ENCODE measurements at regions not wholly inside any gene's neighbourhood (a gene's known extent, or its start where the extent isn't known, plus 50 kb on each side); places are given as distances from the start of the nearest gene placed in this dataset.

DNA sequence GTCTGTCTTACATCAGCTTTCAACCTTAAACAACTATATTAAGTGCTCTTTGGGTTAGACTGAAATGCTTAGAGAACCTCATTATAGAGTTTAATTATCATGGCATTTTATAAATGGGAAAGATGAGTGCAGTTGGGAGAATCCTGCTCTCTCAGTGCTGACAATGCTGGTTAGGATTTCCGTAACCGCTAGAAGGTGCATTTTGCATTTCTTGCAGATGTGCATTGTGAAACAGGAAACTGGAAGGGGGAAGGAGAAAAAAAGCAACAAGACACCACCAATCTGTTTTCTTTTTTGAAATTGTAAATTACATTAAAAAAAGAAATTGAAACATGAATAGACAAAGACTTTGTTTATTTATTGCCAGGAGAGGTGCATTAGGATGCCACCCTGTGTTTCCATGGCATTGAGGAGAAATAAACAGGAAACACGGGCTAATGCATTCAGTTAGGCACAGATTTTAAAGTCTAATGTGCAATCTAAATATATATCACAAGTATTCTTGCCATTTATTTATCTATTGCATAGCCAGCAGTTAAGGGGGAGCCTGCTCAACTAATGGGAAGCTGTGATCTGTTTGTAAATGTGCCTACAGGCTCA is 478.9 kb downstream of the PSAT1 start:
- TF ChIP-seq TAF7 (optimal IDR thresholded peaks at IDR 0.05; ENCODE audit: borderline replicate concordance, low read depth, low read length) (no peak), KDM4A (IDR thresholded peaks at IDR 0.05; ENCODE audit: low read depth, low read length, severe bottlenecking) (no peak), NANOG (IDR thresholded peaks at IDR 0.05; ENCODE audit: insufficient read depth, low read depth, low read length, poor library complexity, severe bottlenecking) (no peak), EP300 (IDR thresholded peaks at IDR 0.05; ENCODE audit: borderline replicate concordance in 1 of 2, low read depth in 2 of 2, low read length in 2 of 2) (no peak), FOSL1 (IDR thresholded peaks at IDR 0.05; ENCODE audit: insufficient read depth, low read depth, low read length) (no peak), RAD21 (IDR thresholded peaks at IDR 0.05 in 1 of 2, conservative IDR thresholded peaks at IDR 0.05 in 1 of 2; ENCODE audit: low read depth in 2 of 2, low read length in 2 of 2) (no peak)
- Histone ChIP-seq H3K27me3 (replicated peaks in 1 of 4; ENCODE audit: control insufficient read depth in 3 of 4, extremely low read depth in 1 of 4, insufficient read depth in 3 of 4, low read length in 3 of 4) (no peaks in the 10 kb centered on the region), H3K79me2 (ENCODE audit: control insufficient read depth in 1 of 2, insufficient read depth in 2 of 2, low read length in 2 of 2) (no peaks in the 10 kb centered on the region), H3K36me3 (ENCODE audit: control insufficient read depth in 2 of 4, insufficient read depth in 4 of 4, low read length in 3 of 4) (no peaks in the 10 kb centered on the region), H4K8ac (ENCODE audit: extremely low read depth, insufficient read depth, low read length) (no peak overlapping the region), H2BK120ac (replicated peaks; ENCODE audit: low read depth, low read length) (no peak overlapping the region), H3K18ac (ENCODE audit: extremely low read depth, low read length) (no peak overlapping the region), H3K9ac (replicated peaks in 1 of 4; ENCODE audit: extremely low read depth in 1 of 4, low read depth in 3 of 4, low read length in 3 of 4) (no peak overlapping the region), H2BK20ac (ENCODE audit: low read length) (no peak overlapping the region), H3K4ac (replicated peaks; ENCODE audit: insufficient read length, low read depth, low read length) (no peak overlapping the region), H3K79me1 (ENCODE audit: low read depth, low read length) (no peaks in the 10 kb centered on the region), H3K4me2 (ENCODE audit: insufficient read depth in 1 of 2, low read depth in 2 of 2, low read length in 2 of 2) (no peak overlapping the region), H3K56ac (replicated peaks; ENCODE audit: insufficient read length, low read depth, low read length) (no peak overlapping the region), H4K5ac (ENCODE audit: insufficient read length, low read depth, low read length) (no peak overlapping the region), H2BK15ac (ENCODE audit: low read length) (no peak overlapping the region), H3K4me1 (replicated peaks in 1 of 4; ENCODE audit: control insufficient read depth in 3 of 4, insufficient read depth in 4 of 4, low read length in 3 of 4) (peaks cover 2 to 6% (median 4%) of the 10 kb centered on the region in 4 experiments; a peak in 4 of 7 replicates), H3K23ac (ENCODE audit: insufficient read length) (no peak overlapping the region), H3K4me3 (ENCODE audit: extremely low read depth in 1 of 4, insufficient read depth in 2 of 4, low read depth in 3 of 4, low read length in 4 of 4) (no peak overlapping the region), H3K23me2 (ENCODE audit: low read depth, low read length) (no peaks in the 10 kb centered on the region), H2BK5ac (ENCODE audit: low read depth, low read length) (no peak overlapping the region), H3K9me3 (ENCODE audit: insufficient read depth in 2 of 2, low read depth in 1 of 2, low read length in 1 of 2) (no peaks in the 10 kb centered on the region), H2AFZ (ENCODE audit: low read length) (no peak overlapping the region), H2BK12ac (ENCODE audit: low read depth, low read length) (no peak overlapping the region), H3K14ac (ENCODE audit: insufficient read length) (no peak overlapping the region), H3K27ac (ENCODE audit: low read depth, low read length) (no peak overlapping the region), H4K91ac (replicated peaks; ENCODE audit: insufficient read length, low read length) (no peak overlapping the region), H2AK5ac (ENCODE audit: low read depth, low read length) (no peak overlapping the region), H4K20me1 (replicated peaks in 1 of 2; ENCODE audit: control insufficient read depth in 1 of 2, insufficient read depth in 2 of 2, low read length in 2 of 2) (no peaks in the 10 kb centered on the region)
- FAIRE-seq (no peak), DNase-seq (ENCODE audit: low read depth in 1 of 2, low spot score in 2 of 2) (no peak)
- POLR2A ChIA-PET (ENCODE audit: partially characterized antibody), result no interaction called here
- CTCF ChIA-PET (ENCODE audit: partially characterized antibody), result no interaction called here
- WGBS, 2 experiments (ENCODE audit: extremely low coverage in 1 of 2, insufficient coverage in 1 of 2, insufficient read length in 1 of 2, insufficient replicate concordance in 2 of 2, low coverage in 1 of 2, low lambda C conversion rate in 2 of 2, missing lambda C conversion rate in 1 of 2), result 94% methylated on average over 3 of the region's 3 CpGs; no CpG with 5 or more reads in 1 of the 2 experiments
